HCT116 (cell line): ENCODE measurements at regions not wholly inside any gene's neighbourhood (a gene's known extent, or its start where the extent isn't known, plus 50 kb on each side); places are given as distances from the start of the nearest gene placed in this dataset.

Source experiments
- CEBPB ChIP-seq: IDR thresholded peaks from 2 replicates; pipeline ENCODE4 v1.6.1; 2012; ENCODE audit warnings: low read depth
- CTCF ChIP-seq, 3 experiments: fragments of 200-600 bp in 1 of 3; sonication (generic) in 1 of 3; IDR thresholded peaks in 2 of 3; conservative IDR thresholded peaks in 1 of 3; 2 replicates each; pipeline ENCODE4 v1.5.1; 2012 to 2017; ENCODE audit warnings: low read depth in 2 of 3, low read length in 2 of 3, antibody characterized with exemption in 1 of 3, borderline replicate concordance in 1 of 3, control low read depth in 1 of 3, mild to moderate bottlenecking in 1 of 3, mixed read lengths in 1 of 3, mixed run types in 1 of 3, moderate library complexity in 1 of 3; ENCODE audit not compliant: insufficient read depth in 1 of 3
- EZH2 ChIP-seq: fragments of 200-600 bp; sonication (generic); IDR thresholded peaks from 2 replicates; pipeline ENCODE4 v1.6.1; 2017; ENCODE audit warnings: antibody characterized with exemption, mixed run types
- MAX ChIP-seq: IDR thresholded peaks from 2 replicates; pipeline ENCODE4 v1.6.1; 2012
- POLR2A ChIP-seq: IDR thresholded peaks from 2 replicates; pipeline ENCODE4 v1.7.0; 2011; ENCODE audit warnings: borderline replicate concordance; ENCODE audit not compliant: insufficient read depth, insufficient read length; ENCODE audit errors: extremely low read depth
- RAD21 ChIP-seq: IDR thresholded peaks from 2 replicates; pipeline ENCODE4 v1.6.1; 2012; ENCODE audit warnings: low read depth, mild to moderate bottlenecking
- TCF7L2 ChIP-seq: IDR thresholded peaks from 2 replicates; pipeline ENCODE4 v1.7.0; 2011; ENCODE audit warnings: borderline replicate concordance, inconsistent platforms; ENCODE audit not compliant: insufficient read depth, insufficient read length; ENCODE audit errors: extremely low read depth
- YY1 ChIP-seq: IDR thresholded peaks from 2 replicates; pipeline ENCODE4 v1.6.1; 2011; ENCODE audit warnings: low read length, low read depth, moderate library complexity, mild to moderate bottlenecking; ENCODE audit not compliant: insufficient replicate concordance; ENCODE audit errors: extremely low read depth
- ZNF274 ChIP-seq: fragments of 200-500 bp; sonication (Bioruptor generic); IDR thresholded peaks from 2 replicates; pipeline ENCODE4 v1.6.1; 2014; ENCODE audit warnings: mild to moderate bottlenecking, low read depth, low read length, inconsistent platforms

- TF ChIP-seq RAD21 (no peak), TCF7L2 (no peak), POLR2A (no peak), CTCF (IDR thresholded peaks at IDR 0.05 in 2 of 3, conservative IDR thresholded peaks at IDR 0.05 in 1 of 3; ENCODE audit: borderline replicate concordance in 1 of 3, insufficient read depth in 1 of 3, low read depth in 2 of 3, low read length in 2 of 3) (no peak), CEBPB (no peak), ZNF274 (no peak), YY1 (no peak), EZH2 (no peak), MAX (no peak)
Observed at GRCh38 chr3:81380234-81380633, 381.2 kb downstream of the GBE1 start.
